ENCODE measurements at regions not wholly inside any gene's neighbourhood (a gene's known extent, or its start where the extent isn't known, plus 50 kb on each side); places are given as distances from the start of the nearest gene placed in this dataset.

DNA sequence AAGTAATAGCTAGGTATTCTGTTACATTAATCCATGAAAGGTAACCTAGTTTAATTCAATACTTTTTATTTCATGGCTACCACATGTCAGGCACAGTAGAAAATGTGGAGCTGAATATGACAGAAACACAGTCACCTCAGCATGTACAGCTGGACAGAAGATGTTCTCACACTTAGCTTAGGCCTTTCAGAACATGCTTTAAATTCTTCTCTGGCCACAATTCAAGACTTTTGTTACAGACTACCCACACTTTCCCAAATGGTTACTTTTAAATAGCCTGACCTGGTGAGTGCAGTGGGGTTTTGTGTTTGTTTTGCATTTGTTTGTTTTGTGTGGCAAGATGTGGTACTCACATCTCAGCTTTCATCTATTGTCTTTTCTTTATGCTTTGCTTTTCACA, 1079.5 kb downstream of the IGSF11 start:
- TF ChIP-seq EZH2 (IDR thresholded peaks at IDR 0.05; ENCODE audit: insufficient read depth, poor library complexity, severe bottlenecking) (no peak), EZH2phosphoT487 (IDR thresholded peaks at IDR 0.05; ENCODE audit: insufficient read depth, low read depth) (no peak)

All from GM23248 (cell line).